ENCODE measurements at regions not wholly inside any gene's neighbourhood (a gene's known extent, or its start where the extent isn't known, plus 50 kb on each side); places are given as distances from the start of the nearest gene placed in this dataset.

GRCh38 chr1:106793651-106794050 is 262.8 kb upstream of the PRMT6 start:
- Histone ChIP-seq H3K4me3 (no peak overlapping the region), H3K27ac (no peak overlapping the region), H3K4me1 (no peaks in the 10 kb centered on the region), H3K27me3 (no peaks in the 10 kb centered on the region), H3K9me3 (no peaks in the 10 kb centered on the region), H3K36me3 (no peaks in the 10 kb centered on the region)
- no peak for DNase-seq (ENCODE audit: extremely low spot score in 2 of 2)
- intact Hi-C loops (cut with DNase I): no loop called here
- no peak for TF ChIP-seq CTCF (IDR thresholded peaks at IDR 0.05)
- no peak for TF ChIP-seq POLR2A (IDR thresholded peaks at IDR 0.05)
- no peak for TF ChIP-seq POLR2AphosphoS5 (IDR thresholded peaks at IDR 0.05; ENCODE audit: insufficient read depth in 1 of 2, low read depth in 1 of 2)

GRCh38 chr1:106798991-106799390 is 257.5 kb upstream of the PRMT6 start:
- Histone ChIP-seq H3K9me3 (no peaks in the 10 kb centered on the region), H3K4me1 (no peaks in the 10 kb centered on the region), H3K4me3 (no peak overlapping the region), H3K36me3 (no peaks in the 10 kb centered on the region), H3K27me3 (no peaks in the 10 kb centered on the region), H3K27ac (no peak overlapping the region)
- intact Hi-C loops (cut with DNase I): no loop called here
- no peak for TF ChIP-seq POLR2A (IDR thresholded peaks at IDR 0.05)
- no peak for DNase-seq (ENCODE audit: extremely low spot score in 2 of 2)

- no peaks in the 10 kb centered on the region for H3K9me3 ChIP-seq
- intact Hi-C loops (cut with DNase I): no loop called here
- no peak overlapping the region for H3K4me3 ChIP-seq
- no peaks in the 10 kb centered on the region for H3K4me1 ChIP-seq
- H3K36me3 ChIP-seq: no peaks in the 10 kb centered on the region
- no peak for DNase-seq (ENCODE audit: extremely low spot score in 2 of 2)
- no peak for TF ChIP-seq POLR2A (IDR thresholded peaks at IDR 0.05)
- TF ChIP-seq CTCF (IDR thresholded peaks at IDR 0.05): no peak
- TF ChIP-seq POLR2AphosphoS5 (IDR thresholded peaks at IDR 0.05; ENCODE audit: insufficient read depth in 1 of 2, low read depth in 1 of 2): no peak
- no peak overlapping the region for H3K27ac ChIP-seq
- no peaks in the 10 kb centered on the region for H3K27me3 ChIP-seq
These were observed 254.3 kb upstream of the PRMT6 start for GRCh38 chr1:106802181-106802580.

- Histone ChIP-seq H3K27ac (no peak overlapping the region), H3K4me3 (no peak overlapping the region), H3K4me1 (no peaks in the 10 kb centered on the region), H3K27me3 (no peaks in the 10 kb centered on the region), H3K9me3 (no peaks in the 10 kb centered on the region), H3K36me3 (no peaks in the 10 kb centered on the region)
- TF ChIP-seq CTCF (IDR thresholded peaks at IDR 0.05): no peak
- no peak for DNase-seq (ENCODE audit: extremely low spot score in 2 of 2)
- intact Hi-C loops (cut with DNase I): no loop called here
These were observed 242.1 kb upstream of the PRMT6 start for GRCh38 chr1:106814418-106814817.

- Histone ChIP-seq H3K4me3 (no peak overlapping the region), H3K9me3 (no peaks in the 10 kb centered on the region), H3K36me3 (no peaks in the 10 kb centered on the region), H3K27me3 (no peaks in the 10 kb centered on the region), H3K27ac (no peak overlapping the region), H3K4me1 (no peaks in the 10 kb centered on the region)
- intact Hi-C loops (cut with DNase I): no loop called here
- DNase-seq (ENCODE audit: extremely low spot score in 2 of 2): no peak
- no peak for TF ChIP-seq POLR2A (IDR thresholded peaks at IDR 0.05)
- TF ChIP-seq POLR2AphosphoS5 (IDR thresholded peaks at IDR 0.05; ENCODE audit: insufficient read depth in 1 of 2, low read depth in 1 of 2): no peak
- TF ChIP-seq CTCF (IDR thresholded peaks at IDR 0.05): no peak
These were observed 238.9 kb upstream of the PRMT6 start for GRCh38 chr1:106817575-106817974.

- Histone ChIP-seq H3K4me1 (no peaks in the 10 kb centered on the region), H3K27ac (no peak overlapping the region), H3K9me3 (no peaks in the 10 kb centered on the region), H3K36me3 (no peaks in the 10 kb centered on the region), H3K4me3 (no peak overlapping the region), H3K27me3 (no peaks in the 10 kb centered on the region)
- TF ChIP-seq POLR2AphosphoS5 (IDR thresholded peaks at IDR 0.05; ENCODE audit: insufficient read depth in 1 of 2, low read depth in 1 of 2) (no peak), POLR2A (IDR thresholded peaks at IDR 0.05) (no peak), CTCF (IDR thresholded peaks at IDR 0.05) (no peak)
- no peak for DNase-seq (ENCODE audit: extremely low spot score in 2 of 2)
- intact Hi-C loops (cut with DNase I): no loop called here
These were observed 225.0 kb upstream of the PRMT6 start for GRCh38 chr1:106831511-106831910.
